GM23338 (cell line): ENCODE measurements at regions not wholly inside any gene's neighbourhood (a gene's known extent, or its start where the extent isn't known, plus 50 kb on each side); places are given as distances from the start of the nearest gene placed in this dataset.

Experiments used
- ATAC-seq: fragments of 200-7000 bp; cut with Tn5 transposase; 3 replicates; pipeline ENCODE4 v1.9.1; 2020
- DNase-seq: peaks from one replicate; pipeline ENCODE4 v3.0.0-alpha.2; 2015; ENCODE audit warnings: low spot score
- H2AFZ ChIP-seq: fragments of 200-600 bp; sonication (generic); 2 replicates; pipeline ENCODE4 v1.8.0; 2016; ENCODE audit warnings: antibody characterized with exemption, mild to moderate bottlenecking, moderate library complexity
- H3F3A ChIP-seq: fragments of 200-600 bp; sonication (generic); replicated peaks from 2 replicates; pipeline ENCODE4 v1.8.0; 2017; ENCODE audit warnings: antibody characterized with exemption, mixed run types, low read depth
- H3K27ac ChIP-seq: fragments of 200-600 bp; sonication (generic); 2 replicates; pipeline ENCODE4 v1.6.1; 2016; ENCODE audit warnings: low read depth
- H3K27me3 ChIP-seq: fragments of 200-600 bp; sonication (generic); 2 replicates; pipeline ENCODE4 v1.8.0; 2016; ENCODE audit warnings: mild to moderate bottlenecking, mixed run types, moderate library complexity; ENCODE audit not compliant: insufficient read depth
- H3K36me3 ChIP-seq: fragments of 200-600 bp; sonication (generic); 2 replicates; pipeline ENCODE4 v1.8.0; 2016; ENCODE audit warnings: mild to moderate bottlenecking; ENCODE audit not compliant: insufficient read depth
- H3K4me1 ChIP-seq: fragments of 200-600 bp; sonication (generic); 2 replicates; pipeline ENCODE4 v1.8.0; 2016; ENCODE audit warnings: mild to moderate bottlenecking, moderate library complexity; ENCODE audit not compliant: insufficient read depth
- H3K4me2 ChIP-seq: fragments of 200-600 bp; sonication (generic); 2 replicates; pipeline ENCODE4 v1.7.1; 2017; ENCODE audit warnings: mixed run types
- H3K4me3 ChIP-seq: fragments of 200-600 bp; sonication (generic); 2 replicates; pipeline ENCODE4 v1.6.1; 2016; ENCODE audit warnings: mixed run types
- H3K79me2 ChIP-seq: fragments of 200-600 bp; sonication (generic); replicated peaks from 2 replicates; pipeline ENCODE4 v1.8.0; 2017; ENCODE audit warnings: mild to moderate bottlenecking; ENCODE audit not compliant: insufficient read depth
- H3K9me2 ChIP-seq: fragments of 200-600 bp; sonication (generic); 2 replicates; pipeline ENCODE4 v1.8.0; 2017; ENCODE audit not compliant: insufficient read depth
- H4K20me1 ChIP-seq: fragments of 200-600 bp; sonication (generic); replicated peaks from 2 replicates; pipeline ENCODE4 v1.8.0; 2017; ENCODE audit warnings: mild to moderate bottlenecking; ENCODE audit not compliant: insufficient read depth
- H3K27ac Mint-ChIP-seq: 2 replicates; pipeline ENCODE4 v1.8.0; 2020; ENCODE audit warnings: inconsistent platforms, mild to moderate bottlenecking, moderate library complexity, mixed read lengths
- H3K27me3 Mint-ChIP-seq: 3 replicates; pipeline ENCODE4 v1.8.0; 2022; ENCODE audit warnings: low read depth, mild to moderate bottlenecking, moderate library complexity, mixed read lengths, inconsistent platforms; ENCODE audit not compliant: insufficient read depth, poor library complexity
- H3K36me3 Mint-ChIP-seq: 3 replicates; pipeline ENCODE4 v1.8.0; 2021; ENCODE audit warnings: low read depth, mild to moderate bottlenecking, inconsistent platforms, moderate library complexity, mixed read lengths
- H3K4me1 Mint-ChIP-seq: 3 replicates; pipeline ENCODE4 v1.8.0; 2020; ENCODE audit warnings: mild to moderate bottlenecking, inconsistent platforms, mixed read lengths
- H3K4me3 Mint-ChIP-seq: 3 replicates; pipeline ENCODE4 v1.8.0; 2021; ENCODE audit warnings: moderate library complexity, mild to moderate bottlenecking, inconsistent platforms, mixed read lengths
- H3K9me3 Mint-ChIP-seq: 3 replicates; pipeline ENCODE4 v1.8.0; 2020; ENCODE audit warnings: moderate library complexity, mild to moderate bottlenecking, inconsistent platforms, mixed read lengths
- CREB1 ChIP-seq: fragments of 250-450 bp; sonication (Bioruptor Pico); IDR thresholded peaks from 2 replicates; pipeline ENCODE4 v1.5.0; 2020; ENCODE audit warnings: low read depth, mild to moderate bottlenecking, moderate library complexity
- EZH2 ChIP-seq: fragments of 200-600 bp; sonication (generic); IDR thresholded peaks from one replicate; pipeline ENCODE4 v1.8.0; 2017; ENCODE audit warnings: antibody characterized with exemption, mild to moderate bottlenecking, low read depth; ENCODE audit not compliant: unreplicated experiment
- EZH2phosphoT487 ChIP-seq: fragments of 200-600 bp; sonication (generic); IDR thresholded peaks from one replicate; pipeline ENCODE4 v1.8.1; 2018; ENCODE audit warnings: antibody characterized with exemption; ENCODE audit not compliant: unreplicated experiment
- JUNB ChIP-seq: IDR thresholded peaks from one replicate; pipeline ENCODE4 v1.6.1; 2016; ENCODE audit warnings: antibody characterized with exemption; ENCODE audit not compliant: unreplicated experiment
- NANOG ChIP-seq: IDR thresholded peaks from 2 replicates; pipeline ENCODE4 v1.6.1; 2016; ENCODE audit warnings: antibody characterized with exemption, borderline replicate concordance
- POLR2AphosphoS5 ChIP-seq: IDR thresholded peaks from 2 replicates; pipeline ENCODE4 v1.6.1; 2016; ENCODE audit warnings: antibody characterized with exemption, low read depth
- STAT1 ChIP-seq: IDR thresholded peaks from one replicate; pipeline ENCODE4 v1.6.1; 2016; ENCODE audit warnings: antibody characterized with exemption; ENCODE audit not compliant: unreplicated experiment
- ZNF114 ChIP-seq: fragments of 250-450 bp; sonication (Bioruptor Pico); IDR thresholded peaks from 2 replicates; pipeline ENCODE4 v1.5.0; 2020; ENCODE audit warnings: mild to moderate bottlenecking, moderate library complexity
- ZNF331 ChIP-seq: fragments of 250-450 bp; sonication (Bioruptor Pico); IDR thresholded peaks from 2 replicates; pipeline ENCODE4 v1.5.0; 2020; ENCODE audit warnings: low read depth, mild to moderate bottlenecking, moderate library complexity
- TF ChIP-seq, protein P1 (sequence below), 2 experiments: fragments of 200-600 bp in 1 of 2; sonication (generic) in 1 of 2; conservative IDR thresholded peaks; 2 replicates each; pipeline versions ENCODE4 v1.5.1 to v1.6.1; 2016 to 2017; ENCODE audit warnings: antibody characterized with exemption in 2 of 2, low read depth in 2 of 2, mild to moderate bottlenecking in 2 of 2, moderate library complexity in 1 of 2
- TF ChIP-seq, protein P2 (sequence below): IDR thresholded peaks from 2 replicates; pipeline ENCODE4 v1.6.1; 2016; ENCODE audit warnings: antibody characterized with exemption
- TF ChIP-seq, protein P3 (sequence below): fragments of 250-450 bp; sonication (Bioruptor Pico); IDR thresholded peaks from 2 replicates; pipeline ENCODE4 v1.5.0; 2020; ENCODE audit warnings: mild to moderate bottlenecking, moderate library complexity
- TF ChIP-seq, protein P4 (sequence below): IDR thresholded peaks from one replicate; pipeline ENCODE4 v1.6.1; 2018; ENCODE audit warnings: antibody characterized with exemption; ENCODE audit not compliant: unreplicated experiment

DNA sequence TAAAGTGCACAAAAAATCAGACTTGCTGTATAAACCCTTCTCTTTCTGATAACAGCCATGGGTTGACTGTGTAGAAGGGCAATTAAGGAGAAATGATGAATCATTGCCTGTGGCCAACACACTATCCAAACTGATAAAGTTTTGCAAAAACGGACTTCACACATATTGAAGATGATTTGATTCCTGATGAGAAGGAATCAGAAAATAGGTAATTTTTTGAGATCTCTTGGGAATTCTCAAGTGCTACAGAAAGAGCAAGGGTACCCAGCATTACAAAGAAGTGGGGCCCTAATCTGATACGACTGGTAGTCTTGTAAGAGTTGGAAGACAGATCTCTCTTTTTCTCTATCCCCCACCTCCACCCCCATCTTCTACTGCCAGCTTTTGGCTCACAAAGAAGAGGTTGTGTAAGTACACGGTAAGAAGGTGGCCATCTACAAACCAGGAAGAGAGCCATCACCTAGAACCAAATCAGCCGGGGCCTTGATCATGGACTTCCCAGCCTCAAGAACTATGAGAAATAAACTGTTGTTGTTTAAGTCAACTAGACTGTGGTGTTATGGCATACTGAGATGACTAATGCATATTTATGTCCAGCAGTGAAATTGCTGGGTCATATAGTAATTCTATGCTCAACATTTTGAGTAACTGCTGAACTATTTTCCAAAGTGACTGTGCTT, 254.7 kb downstream of the EDEM1 start:
- peaks cover 2% of the 10 kb centered on the region for H3K27me3 Mint-ChIP-seq
- no peak for TF ChIP-seq POLR2AphosphoS5
- TF ChIP-seq JUNB: no peak
- no peak for TF ChIP-seq STAT1
- TF ChIP-seq ZNF331 (CRISPR knock-in tag): no peak
- no peak for TF ChIP-seq NANOG
- no peak for TF ChIP-seq EZH2phosphoT487
- TF ChIP-seq, protein P1, sequence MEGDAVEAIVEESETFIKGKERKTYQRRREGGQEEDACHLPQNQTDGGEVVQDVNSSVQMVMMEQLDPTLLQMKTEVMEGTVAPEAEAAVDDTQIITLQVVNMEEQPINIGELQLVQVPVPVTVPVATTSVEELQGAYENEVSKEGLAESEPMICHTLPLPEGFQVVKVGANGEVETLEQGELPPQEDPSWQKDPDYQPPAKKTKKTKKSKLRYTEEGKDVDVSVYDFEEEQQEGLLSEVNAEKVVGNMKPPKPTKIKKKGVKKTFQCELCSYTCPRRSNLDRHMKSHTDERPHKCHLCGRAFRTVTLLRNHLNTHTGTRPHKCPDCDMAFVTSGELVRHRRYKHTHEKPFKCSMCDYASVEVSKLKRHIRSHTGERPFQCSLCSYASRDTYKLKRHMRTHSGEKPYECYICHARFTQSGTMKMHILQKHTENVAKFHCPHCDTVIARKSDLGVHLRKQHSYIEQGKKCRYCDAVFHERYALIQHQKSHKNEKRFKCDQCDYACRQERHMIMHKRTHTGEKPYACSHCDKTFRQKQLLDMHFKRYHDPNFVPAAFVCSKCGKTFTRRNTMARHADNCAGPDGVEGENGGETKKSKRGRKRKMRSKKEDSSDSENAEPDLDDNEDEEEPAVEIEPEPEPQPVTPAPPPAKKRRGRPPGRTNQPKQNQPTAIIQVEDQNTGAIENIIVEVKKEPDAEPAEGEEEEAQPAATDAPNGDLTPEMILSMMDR (conservative IDR thresholded peaks at IDR 0.05; ENCODE audit: low read depth in 2 of 2): no peak
- TF ChIP-seq ZNF114 (CRISPR knock-in tag): no peak
- no peak for TF ChIP-seq CREB1 (CRISPR knock-in tag)
- TF ChIP-seq, protein P2, sequence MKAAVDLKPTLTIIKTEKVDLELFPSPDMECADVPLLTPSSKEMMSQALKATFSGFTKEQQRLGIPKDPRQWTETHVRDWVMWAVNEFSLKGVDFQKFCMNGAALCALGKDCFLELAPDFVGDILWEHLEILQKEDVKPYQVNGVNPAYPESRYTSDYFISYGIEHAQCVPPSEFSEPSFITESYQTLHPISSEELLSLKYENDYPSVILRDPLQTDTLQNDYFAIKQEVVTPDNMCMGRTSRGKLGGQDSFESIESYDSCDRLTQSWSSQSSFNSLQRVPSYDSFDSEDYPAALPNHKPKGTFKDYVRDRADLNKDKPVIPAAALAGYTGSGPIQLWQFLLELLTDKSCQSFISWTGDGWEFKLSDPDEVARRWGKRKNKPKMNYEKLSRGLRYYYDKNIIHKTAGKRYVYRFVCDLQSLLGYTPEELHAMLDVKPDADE: no peak
- TF ChIP-seq, protein P3, sequence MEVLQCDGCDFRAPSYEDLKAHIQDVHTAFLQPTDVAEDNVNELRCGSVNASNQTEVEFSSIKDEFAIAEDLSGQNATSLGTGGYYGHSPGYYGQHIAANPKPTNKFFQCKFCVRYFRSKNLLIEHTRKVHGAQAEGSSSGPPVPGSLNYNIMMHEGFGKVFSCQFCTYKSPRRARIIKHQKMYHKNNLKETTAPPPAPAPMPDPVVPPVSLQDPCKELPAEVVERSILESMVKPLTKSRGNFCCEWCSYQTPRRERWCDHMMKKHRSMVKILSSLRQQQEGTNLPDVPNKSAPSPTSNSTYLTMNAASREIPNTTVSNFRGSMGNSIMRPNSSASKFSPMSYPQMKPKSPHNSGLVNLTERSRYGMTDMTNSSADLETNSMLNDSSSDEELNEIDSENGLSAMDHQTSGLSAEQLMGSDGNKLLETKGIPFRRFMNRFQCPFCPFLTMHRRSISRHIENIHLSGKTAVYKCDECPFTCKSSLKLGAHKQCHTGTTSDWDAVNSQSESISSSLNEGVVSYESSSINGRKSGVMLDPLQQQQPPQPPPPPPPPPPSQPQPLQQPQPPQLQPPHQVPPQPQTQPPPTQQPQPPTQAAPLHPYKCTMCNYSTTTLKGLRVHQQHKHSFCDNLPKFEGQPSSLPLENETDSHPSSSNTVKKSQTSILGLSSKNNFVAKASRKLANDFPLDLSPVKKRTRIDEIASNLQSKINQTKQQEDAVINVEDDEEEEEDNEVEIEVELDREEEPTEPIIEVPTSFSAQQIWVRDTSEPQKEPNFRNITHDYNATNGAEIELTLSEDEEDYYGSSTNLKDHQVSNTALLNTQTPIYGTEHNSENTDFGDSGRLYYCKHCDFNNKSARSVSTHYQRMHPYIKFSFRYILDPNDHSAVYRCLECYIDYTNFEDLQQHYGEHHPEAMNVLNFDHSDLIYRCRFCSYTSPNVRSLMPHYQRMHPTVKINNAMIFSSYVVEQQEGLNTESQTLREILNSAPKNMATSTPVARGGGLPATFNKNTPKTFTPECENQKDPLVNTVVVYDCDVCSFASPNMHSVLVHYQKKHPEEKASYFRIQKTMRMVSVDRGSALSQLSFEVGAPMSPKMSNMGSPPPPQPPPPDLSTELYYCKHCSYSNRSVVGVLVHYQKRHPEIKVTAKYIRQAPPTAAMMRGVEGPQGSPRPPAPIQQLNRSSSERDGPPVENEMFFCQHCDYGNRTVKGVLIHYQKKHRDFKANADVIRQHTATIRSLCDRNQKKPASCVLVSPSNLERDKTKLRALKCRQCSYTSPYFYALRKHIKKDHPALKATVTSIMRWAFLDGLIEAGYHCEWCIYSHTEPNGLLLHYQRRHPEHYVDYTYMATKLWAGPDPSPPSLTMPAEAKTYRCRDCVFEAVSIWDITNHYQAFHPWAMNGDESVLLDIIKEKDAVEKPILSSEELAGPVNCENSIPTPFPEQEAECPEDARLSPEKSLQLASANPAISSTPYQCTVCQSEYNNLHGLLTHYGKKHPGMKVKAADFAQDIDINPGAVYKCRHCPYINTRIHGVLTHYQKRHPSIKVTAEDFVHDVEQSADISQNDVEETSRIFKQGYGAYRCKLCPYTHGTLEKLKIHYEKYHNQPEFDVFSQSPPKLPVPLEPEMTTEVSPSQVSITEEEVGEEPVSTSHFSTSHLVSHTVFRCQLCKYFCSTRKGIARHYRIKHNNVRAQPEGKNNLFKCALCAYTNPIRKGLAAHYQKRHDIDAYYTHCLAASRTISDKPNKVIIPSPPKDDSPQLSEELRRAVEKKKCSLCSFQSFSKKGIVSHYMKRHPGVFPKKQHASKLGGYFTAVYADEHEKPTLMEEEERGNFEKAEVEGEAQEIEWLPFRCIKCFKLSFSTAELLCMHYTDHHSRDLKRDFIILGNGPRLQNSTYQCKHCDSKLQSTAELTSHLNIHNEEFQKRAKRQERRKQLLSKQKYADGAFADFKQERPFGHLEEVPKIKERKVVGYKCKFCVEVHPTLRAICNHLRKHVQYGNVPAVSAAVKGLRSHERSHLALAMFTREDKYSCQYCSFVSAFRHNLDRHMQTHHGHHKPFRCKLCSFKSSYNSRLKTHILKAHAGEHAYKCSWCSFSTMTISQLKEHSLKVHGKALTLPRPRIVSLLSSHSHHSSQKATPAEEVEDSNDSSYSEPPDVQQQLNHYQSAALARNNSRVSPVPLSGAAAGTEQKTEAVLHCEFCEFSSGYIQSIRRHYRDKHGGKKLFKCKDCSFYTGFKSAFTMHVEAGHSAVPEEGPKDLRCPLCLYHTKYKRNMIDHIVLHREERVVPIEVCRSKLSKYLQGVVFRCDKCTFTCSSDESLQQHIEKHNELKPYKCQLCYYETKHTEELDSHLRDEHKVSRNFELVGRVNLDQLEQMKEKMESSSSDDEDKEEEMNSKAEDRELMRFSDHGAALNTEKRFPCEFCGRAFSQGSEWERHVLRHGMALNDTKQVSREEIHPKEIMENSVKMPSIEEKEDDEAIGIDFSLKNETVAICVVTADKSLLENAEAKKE (CRISPR knock-in tag): no peak
- TF ChIP-seq EZH2: no peak
- TF ChIP-seq, protein P4, sequence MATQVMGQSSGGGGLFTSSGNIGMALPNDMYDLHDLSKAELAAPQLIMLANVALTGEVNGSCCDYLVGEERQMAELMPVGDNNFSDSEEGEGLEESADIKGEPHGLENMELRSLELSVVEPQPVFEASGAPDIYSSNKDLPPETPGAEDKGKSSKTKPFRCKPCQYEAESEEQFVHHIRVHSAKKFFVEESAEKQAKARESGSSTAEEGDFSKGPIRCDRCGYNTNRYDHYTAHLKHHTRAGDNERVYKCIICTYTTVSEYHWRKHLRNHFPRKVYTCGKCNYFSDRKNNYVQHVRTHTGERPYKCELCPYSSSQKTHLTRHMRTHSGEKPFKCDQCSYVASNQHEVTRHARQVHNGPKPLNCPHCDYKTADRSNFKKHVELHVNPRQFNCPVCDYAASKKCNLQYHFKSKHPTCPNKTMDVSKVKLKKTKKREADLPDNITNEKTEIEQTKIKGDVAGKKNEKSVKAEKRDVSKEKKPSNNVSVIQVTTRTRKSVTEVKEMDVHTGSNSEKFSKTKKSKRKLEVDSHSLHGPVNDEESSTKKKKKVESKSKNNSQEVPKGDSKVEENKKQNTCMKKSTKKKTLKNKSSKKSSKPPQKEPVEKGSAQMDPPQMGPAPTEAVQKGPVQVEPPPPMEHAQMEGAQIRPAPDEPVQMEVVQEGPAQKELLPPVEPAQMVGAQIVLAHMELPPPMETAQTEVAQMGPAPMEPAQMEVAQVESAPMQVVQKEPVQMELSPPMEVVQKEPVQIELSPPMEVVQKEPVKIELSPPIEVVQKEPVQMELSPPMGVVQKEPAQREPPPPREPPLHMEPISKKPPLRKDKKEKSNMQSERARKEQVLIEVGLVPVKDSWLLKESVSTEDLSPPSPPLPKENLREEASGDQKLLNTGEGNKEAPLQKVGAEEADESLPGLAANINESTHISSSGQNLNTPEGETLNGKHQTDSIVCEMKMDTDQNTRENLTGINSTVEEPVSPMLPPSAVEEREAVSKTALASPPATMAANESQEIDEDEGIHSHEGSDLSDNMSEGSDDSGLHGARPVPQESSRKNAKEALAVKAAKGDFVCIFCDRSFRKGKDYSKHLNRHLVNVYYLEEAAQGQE: no peak
- H3K27me3 ChIP-seq: no peaks in the 10 kb centered on the region
- H3K4me3 Mint-ChIP-seq: no peak overlapping the region
- no peaks in the 10 kb centered on the region for H3K4me1 Mint-ChIP-seq
- H3F3A ChIP-seq: no peaks in the 10 kb centered on the region
- ATAC-seq: no peak
- no peaks in the 10 kb centered on the region for H3K79me2 ChIP-seq
- DNase-seq: no peak
- no peaks in the 10 kb centered on the region for H3K36me3 Mint-ChIP-seq
- no peaks in the 10 kb centered on the region for H3K9me2 ChIP-seq
- H3K9me3 Mint-ChIP-seq: peaks cover 66% of the 10 kb centered on the region
- no peak overlapping the region for H2AFZ ChIP-seq
- no peaks in the 10 kb centered on the region for H3K4me1 ChIP-seq
- no peak overlapping the region for H3K27ac ChIP-seq
- no peaks in the 10 kb centered on the region for H4K20me1 ChIP-seq
- H3K4me2 ChIP-seq: no peak overlapping the region
- H3K36me3 ChIP-seq: peaks cover 7% of the 10 kb centered on the region; the same call in 1 of the 2 replicates
- H3K4me3 ChIP-seq: no peak overlapping the region
- no peak overlapping the region for H3K27ac Mint-ChIP-seq
